WTC11 (cell line): ENCODE measurements at regions not wholly inside any gene's neighbourhood (a gene's known extent, or its start where the extent isn't known, plus 50 kb on each side); places are given as distances from the start of the nearest gene placed in this dataset.

Experiments
- ATAC-seq: fragments of 200-7000 bp; cut with Tn5 transposase; 2 replicates; pipeline ENCODE4 v1.10.0; 2021; ENCODE audit warnings: mild to moderate bottlenecking, moderate library complexity
- CTCF ChIA-PET: fragments of 300-600 bp; sonication (Branson Sonifier 250); formaldehyde crosslinking; loops from one replicate; lab custom pipeline; 2021; ENCODE audit warnings: antibody characterized with exemption; lab: Charles Lee
- POLR2A ChIA-PET: fragments of 350-600 bp; sonication (Branson Sonifier 250); formaldehyde crosslinking; loops from one replicate; lab custom pipeline; 2021; ENCODE audit warnings: antibody characterized with exemption; lab: Charles Lee
- DNase-seq: peaks from one replicate; pipeline ENCODE4 v3.0.0; 2021; ENCODE audit warnings: low spot score
- H3K27ac Mint-ChIP-seq: 2 replicates; pipeline ENCODE4 v1.8.0; 2021; ENCODE audit warnings: mixed read lengths
- H3K27me3 Mint-ChIP-seq: 2 replicates; pipeline ENCODE4 v1.8.0; 2021; ENCODE audit warnings: low read depth, mild to moderate bottlenecking, moderate library complexity, mixed read lengths
- H3K36me3 Mint-ChIP-seq: 2 replicates; pipeline ENCODE4 v1.8.0; 2021; ENCODE audit warnings: mixed read lengths
- H3K4me1 Mint-ChIP-seq: 2 replicates; pipeline ENCODE4 v1.8.0; 2022; ENCODE audit warnings: mixed read lengths
- H3K4me3 Mint-ChIP-seq: 2 replicates; pipeline ENCODE4 v1.8.0; 2021; ENCODE audit warnings: mild to moderate bottlenecking, moderate library complexity, mixed read lengths
- H3K9me3 Mint-ChIP-seq: 2 replicates; pipeline ENCODE4 v1.8.0; 2021; ENCODE audit warnings: mixed read lengths
- CBFB ChIP-seq: sonication (generic); formaldehyde crosslinking; IDR thresholded peaks from 2 replicates; pipeline ENCODE4 v1.8.1; 2022; ENCODE audit warnings: mild to moderate bottlenecking, low read depth, missing genetic modification reagents
- CTCF ChIP-seq: fragments of 200-600 bp; IDR thresholded peaks from 2 replicates; pipeline ENCODE4 v1.8.0; 2022; ENCODE audit warnings: antibody characterized with exemption
- EMX1 ChIP-seq: fragments of 250-450 bp; sonication (Bioruptor Pico); IDR thresholded peaks from 2 replicates; pipeline ENCODE4 v1.8.0; 2021; ENCODE audit warnings: mild to moderate bottlenecking
- ESRRA ChIP-seq: sonication (generic); formaldehyde crosslinking; IDR thresholded peaks from 2 replicates; pipeline ENCODE4 v1.8.1; 2022; ENCODE audit warnings: mild to moderate bottlenecking, missing genetic modification reagents, borderline replicate concordance
- HMGXB4 ChIP-seq: sonication (generic); formaldehyde crosslinking; IDR thresholded peaks from 2 replicates; pipeline ENCODE4 v1.8.1; 2023; ENCODE audit warnings: mild to moderate bottlenecking, moderate library complexity, missing genetic modification reagents
- KAT7 ChIP-seq: sonication (generic); formaldehyde crosslinking; IDR thresholded peaks from 2 replicates; pipeline ENCODE4 v1.8.1; 2023; ENCODE audit warnings: missing genetic modification reagents, mild to moderate bottlenecking, borderline replicate concordance
- MAX ChIP-seq: sonication (generic); formaldehyde crosslinking; IDR thresholded peaks from 2 replicates; pipeline ENCODE4 v1.8.0; 2022; ENCODE audit warnings: mild to moderate bottlenecking, missing genetic modification reagents
- MYBL2 ChIP-seq: sonication (generic); formaldehyde crosslinking; IDR thresholded peaks from 2 replicates; pipeline ENCODE4 v1.8.1; 2023; ENCODE audit warnings: mild to moderate bottlenecking, moderate library complexity, missing genetic modification reagents
- NFATC4 ChIP-seq: fragments of 250-450 bp; sonication (Bioruptor Pico); IDR thresholded peaks from 2 replicates; pipeline ENCODE4 v1.9.0; 2021; ENCODE audit warnings: mild to moderate bottlenecking
- NFE2L1 ChIP-seq: sonication (generic); formaldehyde crosslinking; IDR thresholded peaks from 2 replicates; pipeline ENCODE4 v1.8.1; 2023; ENCODE audit warnings: missing genetic modification reagents
- NR1H2 ChIP-seq: sonication (generic); formaldehyde crosslinking; IDR thresholded peaks from 2 replicates; pipeline ENCODE4 v1.9.0; 2021; ENCODE audit warnings: mild to moderate bottlenecking, moderate library complexity, missing genetic modification reagents
- NR2C2 ChIP-seq: sonication (generic); formaldehyde crosslinking; IDR thresholded peaks from 2 replicates; pipeline ENCODE4 v1.8.0; 2022; ENCODE audit warnings: mild to moderate bottlenecking, missing genetic modification reagents
- RELA ChIP-seq: sonication (generic); formaldehyde crosslinking; IDR thresholded peaks from 2 replicates; pipeline ENCODE4 v1.8.1; 2022; ENCODE audit warnings: missing genetic modification reagents, mild to moderate bottlenecking, borderline replicate concordance
- TEAD4 ChIP-seq: sonication (generic); formaldehyde crosslinking; IDR thresholded peaks from 2 replicates; pipeline ENCODE4 v1.8.0; 2022; ENCODE audit warnings: mild to moderate bottlenecking, missing genetic modification reagents
- TP53 ChIP-seq: sonication (generic); formaldehyde crosslinking; IDR thresholded peaks from 2 replicates; pipeline ENCODE4 v1.8.1; 2023; ENCODE audit warnings: mild to moderate bottlenecking, missing genetic modification reagents
- ZNF232 ChIP-seq: sonication (generic); formaldehyde crosslinking; IDR thresholded peaks from 2 replicates; pipeline ENCODE4 v1.8.0; 2022; ENCODE audit warnings: mild to moderate bottlenecking, missing genetic modification reagents
- ZNF396 ChIP-seq: fragments of 250-450 bp; sonication (Bioruptor Pico); IDR thresholded peaks from 2 replicates; pipeline ENCODE4 v1.8.0; 2021; ENCODE audit warnings: mild to moderate bottlenecking, moderate library complexity, borderline replicate concordance
- TF ChIP-seq, protein P1 (sequence below): sonication (generic); formaldehyde crosslinking; IDR thresholded peaks from 2 replicates; pipeline ENCODE4 v1.8.1; 2022; ENCODE audit warnings: mild to moderate bottlenecking, moderate library complexity, missing genetic modification reagents
- TF ChIP-seq, protein P2 (sequence below): sonication (generic); formaldehyde crosslinking; IDR thresholded peaks from 2 replicates; pipeline ENCODE4 v1.8.1; 2022; ENCODE audit warnings: missing genetic modification reagents, borderline replicate concordance
- TF ChIP-seq, protein P3 (sequence below): fragments of 250-450 bp; sonication (Bioruptor Pico); IDR thresholded peaks from 2 replicates; pipeline ENCODE4 v1.9.0; 2021; ENCODE audit warnings: mild to moderate bottlenecking
- TF ChIP-seq, protein P4 (sequence below): fragments of 250-450 bp; sonication (Bioruptor Pico); IDR thresholded peaks from 2 replicates; pipeline ENCODE4 v1.9.0; 2021; ENCODE audit warnings: mild to moderate bottlenecking, borderline replicate concordance

- ChIA-PET POLR2A (no interaction called here), CTCF (no interaction called here)
- DNase-seq = no peak
- ATAC-seq = no peak
- Mint-ChIP-seq H3K4me1 (no peaks in the 10 kb centered on the region), H3K36me3 (no peaks in the 10 kb centered on the region), H3K9me3 (no peaks in the 10 kb centered on the region), H3K27ac (no peak overlapping the region), H3K4me3 (no peak overlapping the region), H3K27me3 (no peaks in the 10 kb centered on the region)
- TF ChIP-seq TP53 (CRISPR knock-in tag) (no peak), TEAD4 (CRISPR knock-in tag) (no peak), NR1H2 (CRISPR knock-in tag) (no peak), ZNF396 (CRISPR knock-in tag) (no peak), NFE2L1 (CRISPR knock-in tag) (no peak), KAT7 (CRISPR knock-in tag) (no peak), MAX (CRISPR knock-in tag) (no peak), CBFB (CRISPR knock-in tag) (no peak), HMGXB4 (CRISPR knock-in tag) (no peak), EMX1 (CRISPR knock-in tag) (no peak), MYBL2 (CRISPR knock-in tag) (no peak), CTCF (no peak), NFATC4 (CRISPR knock-in tag) (no peak), ZNF232 (no peak)
- TF ChIP-seq, protein P1, sequence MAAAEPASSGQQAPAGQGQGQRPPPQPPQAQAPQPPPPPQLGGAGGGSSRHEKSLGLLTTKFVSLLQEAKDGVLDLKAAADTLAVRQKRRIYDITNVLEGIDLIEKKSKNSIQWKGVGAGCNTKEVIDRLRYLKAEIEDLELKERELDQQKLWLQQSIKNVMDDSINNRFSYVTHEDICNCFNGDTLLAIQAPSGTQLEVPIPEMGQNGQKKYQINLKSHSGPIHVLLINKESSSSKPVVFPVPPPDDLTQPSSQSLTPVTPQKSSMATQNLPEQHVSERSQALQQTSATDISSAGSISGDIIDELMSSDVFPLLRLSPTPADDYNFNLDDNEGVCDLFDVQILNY (CRISPR knock-in tag) = no peak
Observed at GRCh38 chr11:80048513-80048912, 607.7 kb upstream of the TENM4 start.

- no peak overlapping the region for H3K27ac Mint-ChIP-seq
- no peaks in the 10 kb centered on the region for H3K36me3 Mint-ChIP-seq
- no peak overlapping the region for H3K4me3 Mint-ChIP-seq
- H3K9me3 Mint-ChIP-seq = no peaks in the 10 kb centered on the region
- ChIA-PET POLR2A (no interaction called here), CTCF (no interaction called here)
- H3K4me1 Mint-ChIP-seq = peaks cover 8% of the 10 kb centered on the region; the same call in 1 of the 2 replicates
- no peak for DNase-seq
- no peak for ATAC-seq
- no peaks in the 10 kb centered on the region for H3K27me3 Mint-ChIP-seq
- TF ChIP-seq, protein P2, sequence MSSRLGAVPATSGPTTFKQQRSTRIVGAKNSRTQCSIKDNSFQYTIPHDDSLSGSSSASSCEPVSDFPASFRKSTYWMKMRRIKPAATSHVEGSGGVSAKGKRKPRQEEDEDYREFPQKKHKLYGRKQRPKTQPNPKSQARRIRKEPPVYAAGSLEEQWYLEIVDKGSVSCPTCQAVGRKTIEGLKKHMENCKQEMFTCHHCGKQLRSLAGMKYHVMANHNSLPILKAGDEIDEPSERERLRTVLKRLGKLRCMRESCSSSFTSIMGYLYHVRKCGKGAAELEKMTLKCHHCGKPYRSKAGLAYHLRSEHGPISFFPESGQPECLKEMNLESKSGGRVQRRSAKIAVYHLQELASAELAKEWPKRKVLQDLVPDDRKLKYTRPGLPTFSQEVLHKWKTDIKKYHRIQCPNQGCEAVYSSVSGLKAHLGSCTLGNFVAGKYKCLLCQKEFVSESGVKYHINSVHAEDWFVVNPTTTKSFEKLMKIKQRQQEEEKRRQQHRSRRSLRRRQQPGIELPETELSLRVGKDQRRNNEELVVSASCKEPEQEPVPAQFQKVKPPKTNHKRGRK = no peak
- TF ChIP-seq NR2C2 (CRISPR knock-in tag) = no peak
- TF ChIP-seq ESRRA (CRISPR knock-in tag) = no peak
- TF ChIP-seq ZNF396 (CRISPR knock-in tag) = no peak
- TF ChIP-seq, protein P3, sequence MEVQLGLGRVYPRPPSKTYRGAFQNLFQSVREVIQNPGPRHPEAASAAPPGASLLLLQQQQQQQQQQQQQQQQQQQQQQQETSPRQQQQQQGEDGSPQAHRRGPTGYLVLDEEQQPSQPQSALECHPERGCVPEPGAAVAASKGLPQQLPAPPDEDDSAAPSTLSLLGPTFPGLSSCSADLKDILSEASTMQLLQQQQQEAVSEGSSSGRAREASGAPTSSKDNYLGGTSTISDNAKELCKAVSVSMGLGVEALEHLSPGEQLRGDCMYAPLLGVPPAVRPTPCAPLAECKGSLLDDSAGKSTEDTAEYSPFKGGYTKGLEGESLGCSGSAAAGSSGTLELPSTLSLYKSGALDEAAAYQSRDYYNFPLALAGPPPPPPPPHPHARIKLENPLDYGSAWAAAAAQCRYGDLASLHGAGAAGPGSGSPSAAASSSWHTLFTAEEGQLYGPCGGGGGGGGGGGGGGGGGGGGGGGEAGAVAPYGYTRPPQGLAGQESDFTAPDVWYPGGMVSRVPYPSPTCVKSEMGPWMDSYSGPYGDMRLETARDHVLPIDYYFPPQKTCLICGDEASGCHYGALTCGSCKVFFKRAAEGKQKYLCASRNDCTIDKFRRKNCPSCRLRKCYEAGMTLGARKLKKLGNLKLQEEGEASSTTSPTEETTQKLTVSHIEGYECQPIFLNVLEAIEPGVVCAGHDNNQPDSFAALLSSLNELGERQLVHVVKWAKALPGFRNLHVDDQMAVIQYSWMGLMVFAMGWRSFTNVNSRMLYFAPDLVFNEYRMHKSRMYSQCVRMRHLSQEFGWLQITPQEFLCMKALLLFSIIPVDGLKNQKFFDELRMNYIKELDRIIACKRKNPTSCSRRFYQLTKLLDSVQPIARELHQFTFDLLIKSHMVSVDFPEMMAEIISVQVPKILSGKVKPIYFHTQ (CRISPR knock-in tag) = no peak
- TF ChIP-seq, protein P4, sequence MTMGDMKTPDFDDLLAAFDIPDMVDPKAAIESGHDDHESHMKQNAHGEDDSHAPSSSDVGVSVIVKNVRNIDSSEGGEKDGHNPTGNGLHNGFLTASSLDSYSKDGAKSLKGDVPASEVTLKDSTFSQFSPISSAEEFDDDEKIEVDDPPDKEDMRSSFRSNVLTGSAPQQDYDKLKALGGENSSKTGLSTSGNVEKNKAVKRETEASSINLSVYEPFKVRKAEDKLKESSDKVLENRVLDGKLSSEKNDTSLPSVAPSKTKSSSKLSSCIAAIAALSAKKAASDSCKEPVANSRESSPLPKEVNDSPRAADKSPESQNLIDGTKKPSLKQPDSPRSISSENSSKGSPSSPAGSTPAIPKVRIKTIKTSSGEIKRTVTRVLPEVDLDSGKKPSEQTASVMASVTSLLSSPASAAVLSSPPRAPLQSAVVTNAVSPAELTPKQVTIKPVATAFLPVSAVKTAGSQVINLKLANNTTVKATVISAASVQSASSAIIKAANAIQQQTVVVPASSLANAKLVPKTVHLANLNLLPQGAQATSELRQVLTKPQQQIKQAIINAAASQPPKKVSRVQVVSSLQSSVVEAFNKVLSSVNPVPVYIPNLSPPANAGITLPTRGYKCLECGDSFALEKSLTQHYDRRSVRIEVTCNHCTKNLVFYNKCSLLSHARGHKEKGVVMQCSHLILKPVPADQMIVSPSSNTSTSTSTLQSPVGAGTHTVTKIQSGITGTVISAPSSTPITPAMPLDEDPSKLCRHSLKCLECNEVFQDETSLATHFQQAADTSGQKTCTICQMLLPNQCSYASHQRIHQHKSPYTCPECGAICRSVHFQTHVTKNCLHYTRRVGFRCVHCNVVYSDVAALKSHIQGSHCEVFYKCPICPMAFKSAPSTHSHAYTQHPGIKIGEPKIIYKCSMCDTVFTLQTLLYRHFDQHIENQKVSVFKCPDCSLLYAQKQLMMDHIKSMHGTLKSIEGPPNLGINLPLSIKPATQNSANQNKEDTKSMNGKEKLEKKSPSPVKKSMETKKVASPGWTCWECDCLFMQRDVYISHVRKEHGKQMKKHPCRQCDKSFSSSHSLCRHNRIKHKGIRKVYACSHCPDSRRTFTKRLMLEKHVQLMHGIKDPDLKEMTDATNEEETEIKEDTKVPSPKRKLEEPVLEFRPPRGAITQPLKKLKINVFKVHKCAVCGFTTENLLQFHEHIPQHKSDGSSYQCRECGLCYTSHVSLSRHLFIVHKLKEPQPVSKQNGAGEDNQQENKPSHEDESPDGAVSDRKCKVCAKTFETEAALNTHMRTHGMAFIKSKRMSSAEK (CRISPR knock-in tag) = no peak
- TF ChIP-seq RELA (CRISPR knock-in tag) = no peak
Observed at GRCh38 chr11:80041136-80042000, 600.5 kb upstream of the TENM4 start.
